ENCODE measurements at regions not wholly inside any gene's neighbourhood (a gene's known extent, or its start where the extent isn't known, plus 50 kb on each side); places are given as distances from the start of the nearest gene placed in this dataset.
A peak's percentile ranks its signal among the peaks of the same experiment; 100 is the strongest.
"Not testable (repeated sequence)": the region's sequence is repeated elsewhere in the genome, so short reads cannot be mapped to it uniquely, and the experiment has no call there.

DNA sequence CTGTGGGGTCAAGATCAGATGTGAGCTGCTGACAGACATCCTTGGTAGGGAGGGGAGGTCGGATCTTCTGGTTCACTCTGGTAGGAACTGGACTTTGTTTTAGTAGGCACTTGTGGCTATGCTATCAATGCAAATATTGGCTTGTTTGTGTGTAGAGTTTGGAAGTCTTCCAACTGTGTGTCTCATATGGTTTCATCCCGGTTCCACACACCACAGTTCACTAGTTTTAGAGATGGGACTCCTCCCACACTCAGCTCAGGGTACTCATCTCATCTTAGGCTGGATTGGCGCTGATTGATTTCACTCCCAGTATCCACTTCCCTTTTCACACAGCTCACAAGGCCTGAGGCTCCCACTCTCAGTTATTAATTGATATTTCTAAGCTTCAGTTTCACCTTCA lies 161.3 kb downstream of the THBS2 start:
- peak; percentile 85 for DNase-seq (ENCODE audit: low read depth)
- no peak overlapping the region for H3K4me3 ChIP-seq (ENCODE audit: low read depth, low read length)
- TF ChIP-seq, protein P1, sequence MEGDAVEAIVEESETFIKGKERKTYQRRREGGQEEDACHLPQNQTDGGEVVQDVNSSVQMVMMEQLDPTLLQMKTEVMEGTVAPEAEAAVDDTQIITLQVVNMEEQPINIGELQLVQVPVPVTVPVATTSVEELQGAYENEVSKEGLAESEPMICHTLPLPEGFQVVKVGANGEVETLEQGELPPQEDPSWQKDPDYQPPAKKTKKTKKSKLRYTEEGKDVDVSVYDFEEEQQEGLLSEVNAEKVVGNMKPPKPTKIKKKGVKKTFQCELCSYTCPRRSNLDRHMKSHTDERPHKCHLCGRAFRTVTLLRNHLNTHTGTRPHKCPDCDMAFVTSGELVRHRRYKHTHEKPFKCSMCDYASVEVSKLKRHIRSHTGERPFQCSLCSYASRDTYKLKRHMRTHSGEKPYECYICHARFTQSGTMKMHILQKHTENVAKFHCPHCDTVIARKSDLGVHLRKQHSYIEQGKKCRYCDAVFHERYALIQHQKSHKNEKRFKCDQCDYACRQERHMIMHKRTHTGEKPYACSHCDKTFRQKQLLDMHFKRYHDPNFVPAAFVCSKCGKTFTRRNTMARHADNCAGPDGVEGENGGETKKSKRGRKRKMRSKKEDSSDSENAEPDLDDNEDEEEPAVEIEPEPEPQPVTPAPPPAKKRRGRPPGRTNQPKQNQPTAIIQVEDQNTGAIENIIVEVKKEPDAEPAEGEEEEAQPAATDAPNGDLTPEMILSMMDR (IDR thresholded peaks at IDR 0.05; ENCODE audit: insufficient read depth, low read depth, low read length, missing control alignments) = no peak

DNA sequence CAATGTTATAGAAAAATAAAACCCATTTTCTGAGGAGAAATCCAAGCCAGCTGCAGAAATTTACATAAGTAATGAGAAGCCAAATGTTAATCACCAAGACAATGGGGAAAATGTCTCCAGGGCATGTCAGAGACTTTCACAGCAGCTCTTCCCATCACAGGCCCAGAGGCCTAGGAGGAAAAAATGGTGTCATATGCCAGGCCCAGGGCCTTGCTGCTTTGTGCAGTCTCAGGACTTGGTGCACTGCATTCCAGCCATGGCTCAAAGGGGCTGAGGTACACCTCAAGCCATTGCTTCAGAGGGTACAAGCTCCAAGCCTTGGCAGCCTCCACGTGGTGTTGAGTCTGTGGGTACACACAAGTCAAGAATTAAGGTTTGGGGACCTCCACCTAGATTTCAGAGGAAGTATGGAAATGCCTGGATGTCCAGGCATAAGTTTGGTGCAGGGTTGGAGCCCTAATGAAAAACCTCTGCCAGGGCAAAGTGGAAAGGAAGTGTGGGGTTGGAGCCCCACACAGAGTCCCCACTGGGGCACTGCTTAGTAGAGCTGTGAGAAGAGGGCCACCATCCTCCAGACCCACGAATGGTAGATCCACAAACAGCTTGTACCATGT lies 163.0 kb downstream of the THBS2 start:
- DNase-seq (ENCODE audit: low read depth); H3K4me3 ChIP-seq (ENCODE audit: low read depth, low read length): not testable (repeated sequence)

- TF ChIP-seq, protein P1 (IDR thresholded peaks at IDR 0.05; ENCODE audit: insufficient read depth, low read depth, low read length, missing control alignments) = no peak
- no peak overlapping the region for H3K4me3 ChIP-seq (ENCODE audit: low read depth, low read length)
- no peak for DNase-seq (ENCODE audit: low read depth)
Observed at GRCh38 chr6:169088762-169089161, 164.9 kb downstream of the THBS2 start.

DNA sequence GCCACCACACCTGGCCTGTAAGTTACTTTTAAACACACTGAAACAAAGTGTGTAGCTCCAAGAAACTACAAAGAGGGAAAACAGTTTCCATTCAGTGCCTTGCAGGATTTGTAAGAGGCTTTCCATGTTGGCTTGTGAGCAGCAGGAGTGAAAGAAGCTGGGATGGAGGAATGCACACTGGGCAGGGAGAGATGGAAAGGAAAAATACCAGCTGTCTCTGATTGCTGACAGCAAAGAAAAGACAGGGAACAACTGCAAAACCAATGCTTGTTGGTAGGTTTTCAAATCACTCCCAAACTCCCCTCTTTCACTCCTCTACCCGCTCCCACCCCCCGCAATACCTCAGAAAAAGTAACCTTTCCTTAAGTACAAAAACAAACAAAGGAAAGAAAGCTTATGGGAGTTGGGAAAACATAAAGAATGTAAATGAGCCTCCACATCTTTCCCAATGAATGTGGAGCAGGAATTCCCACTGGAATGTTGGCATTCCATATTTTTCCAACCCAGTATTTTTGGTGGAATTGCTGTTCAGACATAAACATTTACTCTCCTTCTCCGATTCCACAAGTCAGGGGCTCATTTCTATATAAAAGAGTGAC lies 166.1 kb downstream of the THBS2 start:
- no peak for DNase-seq (ENCODE audit: low read depth)
- no peak overlapping the region for H3K4me3 ChIP-seq (ENCODE audit: low read depth, low read length)
- TF ChIP-seq, protein P1 (IDR thresholded peaks at IDR 0.05; ENCODE audit: insufficient read depth, low read depth, low read length, missing control alignments) = no peak

GRCh38 chr6:169086616-169087015 lies 167.0 kb downstream of the THBS2 start:
- not testable (repeated sequence) for H3K4me3 ChIP-seq (ENCODE audit: low read depth, low read length); DNase-seq (ENCODE audit: low read depth)

DNA sequence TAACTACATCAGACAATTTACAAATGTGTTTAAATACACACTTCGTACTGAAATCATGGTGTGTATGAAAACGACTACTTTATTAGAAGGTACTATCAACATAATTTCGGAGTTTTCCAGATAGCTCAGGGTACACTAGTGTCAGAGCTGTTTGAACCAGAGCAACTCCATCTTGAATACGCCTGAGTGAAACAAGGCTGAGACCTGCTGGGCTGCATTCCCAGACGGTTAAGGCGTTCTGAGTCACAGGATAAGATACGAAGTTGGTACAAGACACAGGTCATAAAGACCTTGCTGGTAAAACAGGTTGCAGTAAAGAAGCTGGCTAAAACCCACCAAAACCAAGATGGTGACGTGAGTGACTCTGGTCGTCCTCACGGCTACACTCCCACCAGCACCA lies 167.6 kb downstream of the THBS2 start:
- TF ChIP-seq, protein P1 (IDR thresholded peaks at IDR 0.05; ENCODE audit: insufficient read depth, low read depth, low read length, missing control alignments) = no peak
- no peak overlapping the region for H3K4me3 ChIP-seq (ENCODE audit: low read depth, low read length)
- DNase-seq (ENCODE audit: low read depth) = no peak

DNA sequence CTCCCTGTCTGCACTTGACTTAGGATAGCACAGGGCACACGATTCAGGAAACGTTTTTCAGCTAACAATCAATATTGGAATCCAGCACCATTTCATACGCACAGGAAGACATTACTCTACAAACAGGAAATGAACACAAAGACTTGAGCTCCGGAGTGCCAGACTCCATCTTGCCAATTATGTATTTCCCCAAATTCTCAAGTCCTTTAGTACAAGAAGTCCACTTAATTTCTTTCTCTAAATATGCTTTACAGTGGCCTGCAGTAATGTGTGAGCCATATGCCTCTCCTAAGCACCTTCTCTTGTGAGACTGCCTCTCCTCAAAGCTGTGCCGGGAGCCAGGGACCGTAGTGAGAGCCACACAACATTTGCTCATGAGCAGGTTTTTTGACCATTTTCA lies 168.2 kb downstream of the THBS2 start:
- no peak overlapping the region for H3K4me3 ChIP-seq (ENCODE audit: low read depth, low read length)
- TF ChIP-seq, protein P1 (IDR thresholded peaks at IDR 0.05; ENCODE audit: insufficient read depth, low read depth, low read length, missing control alignments) = no peak
- no peak for DNase-seq (ENCODE audit: low read depth)

DNA sequence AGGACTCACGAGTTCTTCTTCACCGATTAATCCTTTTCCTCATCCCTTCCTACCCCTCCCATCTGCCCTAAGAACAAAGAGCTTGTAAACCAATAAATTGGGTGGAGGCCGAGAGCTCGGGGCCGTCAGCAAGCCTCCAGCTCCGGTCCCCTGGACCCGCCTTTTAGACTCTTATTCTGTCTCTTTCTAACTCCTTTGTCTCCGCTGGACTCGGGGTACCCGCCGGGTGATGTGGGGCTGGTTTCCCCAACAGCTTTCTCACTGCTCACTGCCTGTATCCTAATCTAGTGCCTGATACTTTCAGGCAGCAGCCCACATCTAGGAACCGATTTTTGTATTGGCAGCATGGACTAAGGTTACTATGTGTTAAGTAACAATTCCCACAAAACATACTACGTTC lies 169.1 kb downstream of the THBS2 start:
- DNase-seq (ENCODE audit: low read depth); H3K4me3 ChIP-seq (ENCODE audit: low read depth, low read length): not testable (repeated sequence)
